Mesodermal cell (in vitro differentiated cells): ENCODE measurements at regions not wholly inside any gene's neighbourhood (a gene's known extent, or its start where the extent isn't known, plus 50 kb on each side); places are given as distances from the start of the nearest gene placed in this dataset.

Source experiments
- H3K27ac ChIP-seq: 2 replicates; pipeline ENCODE4 v1.7.0; 2013; ENCODE audit warnings: mild to moderate bottlenecking, low read depth, low read length, moderate library complexity; ENCODE audit not compliant: severe bottlenecking
- H3K36me3 ChIP-seq: 2 replicates; pipeline ENCODE4 v1.7.1; 2013; ENCODE audit warnings: mild to moderate bottlenecking, low read length, moderate library complexity; ENCODE audit not compliant: control insufficient read depth, insufficient read depth
- H3K4me1 ChIP-seq: one replicate; pipeline ENCODE4 v1.7.1; 2013; ENCODE audit warnings: mild to moderate bottlenecking, low read length; ENCODE audit not compliant: insufficient read depth, control insufficient read depth, poor library complexity, severe bottlenecking
- H3K4me3 ChIP-seq: 2 replicates; pipeline ENCODE4 v1.7.0; 2013; ENCODE audit warnings: low read length, control low read depth, mild to moderate bottlenecking; ENCODE audit not compliant: insufficient read depth, poor library complexity, severe bottlenecking; ENCODE audit errors: extremely low read depth
- H3K9me3 ChIP-seq: 2 replicates; pipeline ENCODE4 v1.7.1; 2013; ENCODE audit warnings: mild to moderate bottlenecking, low read length, moderate library complexity; ENCODE audit not compliant: control insufficient read depth
- WGBS, 2 experiments: methylation state at CpG; one replicate each; pipeline ENCODE4 v1.1.5; 2013; ENCODE audit warnings: missing lambda C conversion rate in 2 of 2; ENCODE audit not compliant: insufficient coverage in 2 of 2; 5-methylcytosine and 5-hydroxymethylcytosine counted together

DNA sequence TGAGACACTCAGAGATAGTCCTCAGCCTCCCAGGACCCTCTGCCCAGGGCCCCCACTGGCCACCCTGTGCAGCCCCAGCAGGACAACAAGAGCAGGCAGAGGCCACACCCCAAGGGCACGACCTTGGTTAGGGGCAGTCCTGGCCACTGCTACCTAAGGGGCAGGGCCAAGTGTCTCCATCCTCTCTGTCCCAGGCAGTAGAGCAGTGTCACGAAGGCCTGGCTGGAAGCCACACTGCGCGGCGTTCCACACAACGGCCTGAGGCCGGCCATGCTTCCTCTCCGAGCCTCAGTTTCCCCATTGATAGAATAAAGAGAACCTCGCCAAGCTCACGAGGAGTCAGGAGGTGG lies 1074.3 kb downstream of the BRD1 start:
- no peaks in the 10 kb centered on the region for H3K36me3 ChIP-seq
- no peaks in the 10 kb centered on the region for H3K4me1 ChIP-seq
- H3K9me3 ChIP-seq: no peaks in the 10 kb centered on the region
- no peak overlapping the region for H3K4me3 ChIP-seq
- WGBS, 2 experiments: 94 to 97% methylated on average over 7 to 8 of the region's 10 CpGs
- H3K27ac ChIP-seq: no peak overlapping the region

DNA sequence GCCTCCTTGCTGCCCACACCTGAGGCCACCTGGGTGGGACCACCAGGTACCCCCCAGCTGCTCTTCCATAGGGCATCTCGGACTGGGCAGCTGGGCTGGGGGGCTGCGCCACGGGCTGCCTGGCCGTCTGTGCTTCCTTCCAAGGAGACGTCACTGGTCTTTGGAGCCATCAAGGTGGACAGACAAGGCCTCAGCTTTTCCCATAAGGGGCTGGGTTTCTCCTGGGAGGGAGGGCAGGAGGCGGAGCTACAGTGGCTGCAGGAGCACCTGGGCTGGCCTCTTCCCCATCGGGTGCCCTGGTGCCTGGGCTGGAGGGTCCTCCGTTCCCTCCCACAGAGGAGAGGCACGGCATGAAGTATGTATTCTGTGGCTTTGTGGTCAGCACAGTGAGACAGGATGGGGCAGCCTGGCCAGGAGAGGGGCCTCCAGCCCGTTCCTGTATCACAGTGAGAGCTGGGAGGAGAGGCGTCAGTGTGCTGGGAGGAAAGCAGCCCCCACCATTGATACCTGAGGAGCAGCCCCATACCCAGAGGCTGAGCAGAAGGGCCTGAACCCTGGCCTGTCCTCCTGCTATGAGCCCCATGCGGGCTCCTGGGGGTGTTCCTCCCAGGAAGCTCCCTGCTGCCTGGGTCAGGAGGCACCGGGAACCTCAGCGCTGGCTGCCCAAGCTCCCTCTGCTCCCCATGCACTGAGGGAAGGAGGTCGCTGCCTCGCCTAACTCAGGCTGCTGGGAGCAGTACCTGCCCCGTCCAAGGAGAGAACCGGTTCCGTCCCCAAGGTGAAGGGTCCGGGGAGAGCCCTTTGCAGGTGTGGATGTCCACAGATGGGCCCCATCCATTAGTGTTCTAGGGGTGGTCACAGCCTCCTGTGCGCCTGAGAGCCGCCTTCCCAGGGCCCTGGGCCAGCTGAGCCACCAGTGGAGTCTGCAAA lies 1075.0 kb downstream of the BRD1 start:
- Histone ChIP-seq H3K36me3 (no peaks in the 10 kb centered on the region), H3K4me3 (no peak overlapping the region), H3K27ac (no peak overlapping the region), H3K4me1 (no peaks in the 10 kb centered on the region), H3K9me3 (no peaks in the 10 kb centered on the region)
- WGBS, 2 experiments: 88 to 89% methylated on average over 18 to 19 of the region's 22 CpGs

GRCh38 chr22:48751539-48752437 lies 1075.9 kb downstream of the BRD1 start:
- no peak overlapping the region for H3K27ac ChIP-seq
- 90 to 95% methylated on average over 14 to 20 of the region's 26 CpGs for WGBS, 2 experiments
- no peaks in the 10 kb centered on the region for H3K9me3 ChIP-seq
- no peaks in the 10 kb centered on the region for H3K4me1 ChIP-seq
- H3K36me3 ChIP-seq: no peaks in the 10 kb centered on the region
- no peak overlapping the region for H3K4me3 ChIP-seq

GRCh38 chr22:48750826-48751440 lies 1076.7 kb downstream of the BRD1 start:
- Histone ChIP-seq H3K27ac (no peak overlapping the region), H3K36me3 (no peaks in the 10 kb centered on the region), H3K4me1 (no peaks in the 10 kb centered on the region), H3K9me3 (no peaks in the 10 kb centered on the region), H3K4me3 (no peak overlapping the region)
- WGBS, 2 experiments: 98% methylated on average over 33 to 39 of the region's 46 CpGs

DNA sequence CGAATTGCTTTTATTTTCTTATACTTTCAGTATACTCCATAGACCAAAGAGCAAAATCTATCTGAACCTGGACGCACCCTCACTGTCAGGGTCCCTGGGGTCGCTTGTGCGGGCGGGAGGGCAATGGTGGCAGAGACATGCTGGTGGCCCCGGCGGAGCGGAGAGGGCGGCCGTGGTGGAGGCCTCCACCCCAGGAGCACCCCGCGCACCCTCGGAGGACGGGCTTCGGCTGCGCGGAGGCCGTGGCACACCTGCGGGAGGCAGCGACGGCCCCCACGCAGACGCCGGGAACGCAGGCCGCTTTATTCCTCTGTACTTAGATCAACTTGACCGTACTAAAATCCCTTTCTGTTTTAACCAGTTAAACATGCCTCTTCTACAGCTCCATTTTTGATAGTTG lies 1077.4 kb downstream of the BRD1 start:
- H3K9me3 ChIP-seq: no peaks in the 10 kb centered on the region
- no peak overlapping the region for H3K4me3 ChIP-seq
- 95 to 97% methylated on average over 21 to 27 of the region's 27 CpGs for WGBS, 2 experiments
- no peaks in the 10 kb centered on the region for H3K4me1 ChIP-seq
- no peaks in the 10 kb centered on the region for H3K36me3 ChIP-seq
- H3K27ac ChIP-seq: no peak overlapping the region

- no peak overlapping the region for H3K27ac ChIP-seq
- no peaks in the 10 kb centered on the region for H3K9me3 ChIP-seq
- 91 to 93% methylated on average over 35 to 37 of the region's 37 CpGs for WGBS, 2 experiments
- H3K4me1 ChIP-seq: no peaks in the 10 kb centered on the region
- no peak overlapping the region for H3K4me3 ChIP-seq
- no peaks in the 10 kb centered on the region for H3K36me3 ChIP-seq
Measured at GRCh38 chr22:48749555-48750227, 1078.0 kb downstream of the BRD1 start.

DNA sequence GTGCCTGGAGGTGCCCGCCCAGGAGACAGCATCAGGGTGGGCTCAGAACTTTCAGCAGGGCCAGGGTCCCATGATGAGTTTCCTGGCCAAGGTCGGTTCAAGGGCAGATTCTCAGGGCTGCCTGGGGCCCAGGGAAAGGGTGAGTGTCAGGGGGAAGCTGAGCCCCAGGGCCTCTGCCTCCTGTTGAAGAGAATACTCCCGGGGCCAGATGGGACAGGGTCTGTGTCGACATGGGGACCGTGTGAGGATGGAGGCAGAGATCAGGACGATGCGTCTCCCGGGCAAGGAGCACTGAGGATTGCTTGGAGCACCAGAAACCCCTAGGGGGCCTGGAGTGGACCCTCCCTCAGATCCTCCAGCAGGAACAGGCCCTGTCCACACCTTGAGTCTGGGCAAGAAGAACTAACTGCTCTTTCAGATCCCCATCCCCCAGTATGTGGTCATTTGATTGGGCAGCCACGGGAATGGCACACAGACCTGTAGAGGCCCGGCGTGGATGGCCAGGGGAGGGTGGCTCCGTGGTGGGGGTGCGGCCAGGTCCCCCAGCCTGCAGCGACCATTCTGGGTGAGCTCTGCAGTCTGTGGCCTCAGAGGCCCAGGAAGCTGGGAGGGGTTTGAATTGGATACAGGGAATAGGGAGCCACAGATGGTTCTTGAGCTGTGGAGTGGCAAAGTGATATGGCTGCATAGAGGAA lies 1078.7 kb downstream of the BRD1 start:
- no peak overlapping the region for H3K27ac ChIP-seq
- no peaks in the 10 kb centered on the region for H3K4me1 ChIP-seq
- 78 to 95% methylated on average over 8 to 12 of the region's 14 CpGs for WGBS, 2 experiments
- H3K36me3 ChIP-seq: no peaks in the 10 kb centered on the region
- no peaks in the 10 kb centered on the region for H3K9me3 ChIP-seq
- no peak overlapping the region for H3K4me3 ChIP-seq

- no peaks in the 10 kb centered on the region for H3K36me3 ChIP-seq
- no peaks in the 10 kb centered on the region for H3K9me3 ChIP-seq
- no peak overlapping the region for H3K27ac ChIP-seq
- no peaks in the 10 kb centered on the region for H3K4me1 ChIP-seq
- 91 to 94% methylated on average over 19 to 20 of the region's 20 CpGs for WGBS, 2 experiments
- no peak overlapping the region for H3K4me3 ChIP-seq
Measured at GRCh38 chr22:48748113-48748859, 1079.4 kb downstream of the BRD1 start.

- 93 to 94% methylated on average over 11 to 13 of the region's 13 CpGs for WGBS, 2 experiments
- H3K4me1 ChIP-seq: no peaks in the 10 kb centered on the region
- no peaks in the 10 kb centered on the region for H3K36me3 ChIP-seq
- no peak overlapping the region for H3K4me3 ChIP-seq
- no peak overlapping the region for H3K27ac ChIP-seq
- H3K9me3 ChIP-seq: no peaks in the 10 kb centered on the region
Measured at GRCh38 chr22:48746789-48747425, 1080.8 kb downstream of the BRD1 start.
